OCI-LY3 (cell line): ENCODE measurements at regions not wholly inside any gene's neighbourhood (a gene's known extent, or its start where the extent isn't known, plus 50 kb on each side); places are given as distances from the start of the nearest gene placed in this dataset.

ENCODE experiments used
- CTCF ChIP-seq: fragments of 200-600, 300-600 bp; sonication (generic); IDR thresholded peaks from 2 replicates; pipeline ENCODE4 v1.5.1; 2014; ENCODE audit warnings: antibody characterized with exemption, low read length, low read depth
- EZH2phosphoT487 ChIP-seq: fragments of 200-600 bp; shearing (Covaris generic); IDR thresholded peaks from 2 replicates; pipeline ENCODE4 v1.6.1; 2018; ENCODE audit warnings: antibody characterized with exemption, mixed run types, low read depth

- TF ChIP-seq CTCF (no peak), EZH2phosphoT487 (no peak)
Measured at GRCh38 chr3:74057169-74057568, 432.4 kb upstream of the PDZRN3 start.
